A673 (cell line): ENCODE measurements at regions not wholly inside any gene's neighbourhood (a gene's known extent, or its start where the extent isn't known, plus 50 kb on each side); places are given as distances from the start of the nearest gene placed in this dataset.

Experiments used
- EZH2 ChIP-seq: fragments of 200-600 bp; sonication (generic); IDR thresholded peaks from 2 replicates; pipeline ENCODE4 v1.6.1; 2017; ENCODE audit warnings: borderline replicate concordance, low read depth, mild to moderate bottlenecking, mixed read lengths, antibody characterized with exemption, low read length; ENCODE audit not compliant: poor library complexity, severe bottlenecking
- TF ChIP-seq, protein P1 (sequence below): fragments of 300-800, 200-600 bp; sonication (generic); conservative IDR thresholded peaks from 2 replicates; pipeline ENCODE4 v1.5.1; 2017; ENCODE audit warnings: low read depth, mild to moderate bottlenecking, antibody characterized with exemption, low read length, moderate library complexity, mixed read lengths

DNA sequence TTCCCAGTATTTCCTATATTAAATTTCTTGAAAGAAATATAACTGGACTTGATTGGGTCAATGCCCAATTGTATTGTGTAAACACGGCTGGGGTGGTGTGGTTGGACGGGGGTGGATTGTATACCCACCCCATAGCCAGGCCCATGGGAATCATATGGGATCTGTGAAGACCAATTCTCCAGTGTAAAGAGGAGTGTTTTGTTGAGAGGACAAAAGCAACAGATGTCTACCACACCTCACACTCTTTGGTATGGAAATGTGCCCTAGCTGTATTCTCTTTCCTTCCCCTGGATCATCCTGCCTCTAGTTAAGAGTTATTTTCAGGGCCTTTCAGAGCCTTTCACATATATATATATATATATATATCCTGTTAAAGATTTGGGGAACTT lies 57.5 kb upstream of the TGIF1 start:
- TF ChIP-seq, protein P1, sequence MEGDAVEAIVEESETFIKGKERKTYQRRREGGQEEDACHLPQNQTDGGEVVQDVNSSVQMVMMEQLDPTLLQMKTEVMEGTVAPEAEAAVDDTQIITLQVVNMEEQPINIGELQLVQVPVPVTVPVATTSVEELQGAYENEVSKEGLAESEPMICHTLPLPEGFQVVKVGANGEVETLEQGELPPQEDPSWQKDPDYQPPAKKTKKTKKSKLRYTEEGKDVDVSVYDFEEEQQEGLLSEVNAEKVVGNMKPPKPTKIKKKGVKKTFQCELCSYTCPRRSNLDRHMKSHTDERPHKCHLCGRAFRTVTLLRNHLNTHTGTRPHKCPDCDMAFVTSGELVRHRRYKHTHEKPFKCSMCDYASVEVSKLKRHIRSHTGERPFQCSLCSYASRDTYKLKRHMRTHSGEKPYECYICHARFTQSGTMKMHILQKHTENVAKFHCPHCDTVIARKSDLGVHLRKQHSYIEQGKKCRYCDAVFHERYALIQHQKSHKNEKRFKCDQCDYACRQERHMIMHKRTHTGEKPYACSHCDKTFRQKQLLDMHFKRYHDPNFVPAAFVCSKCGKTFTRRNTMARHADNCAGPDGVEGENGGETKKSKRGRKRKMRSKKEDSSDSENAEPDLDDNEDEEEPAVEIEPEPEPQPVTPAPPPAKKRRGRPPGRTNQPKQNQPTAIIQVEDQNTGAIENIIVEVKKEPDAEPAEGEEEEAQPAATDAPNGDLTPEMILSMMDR: no peak
- no peak for TF ChIP-seq EZH2
